ENCODE measurements at regions not wholly inside any gene's neighbourhood (a gene's known extent, or its start where the extent isn't known, plus 50 kb on each side); places are given as distances from the start of the nearest gene placed in this dataset.
"Not testable (repeated sequence)": the region's sequence is repeated elsewhere in the genome, so short reads cannot be mapped to it uniquely, and the experiment has no call there.

GRCh38 chr9:26220367-26220766 lies 542.1 kb upstream of the TUSC1 start:
- no peak for DNase-seq

- DNase-seq: peak; percentile 62
Observed at GRCh38 chr9:26219961-26220360, 541.7 kb upstream of the TUSC1 start.

GRCh38 chr9:26216702-26217101 lies 538.5 kb upstream of the TUSC1 start:
- DNase-seq: no peak

- DNase-seq: not testable (repeated sequence)
Observed at GRCh38 chr9:26214713-26215444, 536.6 kb upstream of the TUSC1 start.

- DNase-seq: peak; percentile 79
Observed at GRCh38 chr9:26210338-26210851, 532.2 kb upstream of the TUSC1 start.

- DNase-seq: no peak
Observed at GRCh38 chr9:26205261-26205660, 527.0 kb upstream of the TUSC1 start.

GRCh38 chr9:26193237-26193636 lies 515.0 kb upstream of the TUSC1 start:
- DNase-seq: no peak

DNA sequence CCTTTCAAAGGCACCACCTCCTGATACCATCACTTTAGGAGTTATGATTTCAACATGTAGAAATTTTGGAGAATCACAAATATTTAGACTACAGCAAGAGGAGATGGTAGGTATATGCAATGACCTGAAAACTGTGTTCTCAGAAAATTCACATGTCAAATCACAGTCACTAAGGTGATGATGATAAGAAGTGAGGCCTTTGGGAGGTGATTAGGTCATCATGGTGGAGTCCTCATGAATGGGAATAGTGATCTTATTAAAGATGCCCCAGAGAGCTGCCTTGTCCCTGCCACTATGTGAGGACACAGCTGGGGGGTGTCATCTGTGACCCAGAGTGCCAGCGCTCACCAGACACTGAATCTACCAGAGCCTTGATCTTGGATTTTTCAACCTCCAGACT lies 513.5 kb upstream of the TUSC1 start:
- no peak for DNase-seq

DNA sequence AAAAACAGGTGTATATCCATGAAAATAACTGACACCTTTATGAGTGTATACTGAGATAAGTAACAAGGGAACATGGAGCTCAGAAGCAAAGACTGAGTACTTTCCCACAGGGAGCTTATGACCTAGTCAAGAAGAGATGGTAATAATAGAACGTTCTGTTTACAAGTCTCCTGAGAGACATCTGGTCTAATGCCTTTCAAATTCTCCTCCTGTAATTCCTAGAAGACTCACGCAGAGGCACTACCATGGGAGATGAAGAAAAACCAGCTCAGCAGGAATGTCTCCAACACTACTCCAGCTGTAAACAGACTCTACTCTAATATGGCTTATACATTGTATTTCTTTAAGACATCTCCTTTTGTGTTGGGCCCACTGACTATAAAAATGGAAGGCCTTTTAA lies 503.6 kb upstream of the TUSC1 start:
- DNase-seq: no peak

DNA sequence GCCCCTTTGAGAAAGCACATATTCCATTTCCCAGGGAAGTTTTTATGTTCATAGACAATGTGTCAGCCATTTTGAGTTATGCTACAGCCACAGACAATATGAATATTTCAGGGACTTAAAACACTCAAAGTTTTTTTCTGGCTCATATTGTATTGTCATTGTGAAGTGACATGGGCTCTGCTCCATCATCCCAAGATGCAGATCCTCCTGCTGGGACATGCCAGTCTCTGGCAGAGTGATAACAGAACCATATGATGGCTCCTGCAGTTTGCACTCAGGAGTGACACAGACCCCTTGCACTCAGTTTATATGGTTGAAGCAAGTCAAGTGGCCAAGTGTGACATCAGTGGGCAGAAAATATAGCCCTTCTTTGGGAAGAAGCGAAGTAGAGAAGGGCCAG lies 498.4 kb upstream of the TUSC1 start:
- no peak for DNase-seq

GRCh38 chr9:26175264-26175663 lies 497.0 kb upstream of the TUSC1 start:
- no peak for DNase-seq

- no peak for DNase-seq
Observed at GRCh38 chr9:26172301-26172700, 494.1 kb upstream of the TUSC1 start.

- DNase-seq: no peak
Observed at GRCh38 chr9:26171691-26172090, 493.4 kb upstream of the TUSC1 start.

- DNase-seq: no peak
Observed at GRCh38 chr9:26170190-26170589, 491.9 kb upstream of the TUSC1 start.

DNA sequence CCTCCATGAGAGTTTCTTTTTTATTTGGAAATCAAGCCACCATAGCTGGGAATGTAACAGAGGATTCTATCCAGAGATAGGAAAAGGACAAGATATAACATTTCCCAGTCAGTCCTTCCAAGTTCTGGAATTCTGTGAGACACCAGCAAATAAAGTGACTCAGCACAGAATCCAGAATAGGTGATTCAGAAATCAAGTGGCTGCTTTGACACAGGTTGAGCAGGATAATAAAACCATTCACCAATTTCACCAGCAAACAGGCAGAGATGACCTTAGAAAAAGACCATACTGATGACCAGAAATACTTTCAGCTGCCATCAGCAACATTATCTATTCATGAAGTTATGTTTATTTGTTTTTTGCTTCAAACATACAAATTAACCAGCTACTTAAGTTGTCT lies 491.5 kb upstream of the TUSC1 start:
- DNase-seq: no peak

DNA sequence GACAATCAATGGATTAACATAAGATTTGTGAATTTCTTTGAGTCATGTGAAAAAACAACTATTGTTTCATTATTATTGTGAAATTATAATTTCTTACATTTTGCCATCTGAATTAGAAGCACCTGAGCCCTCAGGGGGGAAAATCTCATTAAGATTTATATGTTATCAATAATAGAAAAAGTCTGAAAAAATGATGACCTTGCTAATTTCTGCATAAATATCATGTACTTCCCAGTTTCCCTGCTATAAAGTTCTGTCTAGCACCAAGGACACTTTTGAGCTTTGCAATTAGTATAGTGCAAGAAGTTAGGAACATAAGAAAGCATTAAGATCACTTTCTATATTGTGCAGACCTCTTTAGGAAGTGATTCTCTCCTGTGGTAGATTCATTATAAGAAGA lies 488.3 kb upstream of the TUSC1 start:
- no peak for DNase-seq

DNA sequence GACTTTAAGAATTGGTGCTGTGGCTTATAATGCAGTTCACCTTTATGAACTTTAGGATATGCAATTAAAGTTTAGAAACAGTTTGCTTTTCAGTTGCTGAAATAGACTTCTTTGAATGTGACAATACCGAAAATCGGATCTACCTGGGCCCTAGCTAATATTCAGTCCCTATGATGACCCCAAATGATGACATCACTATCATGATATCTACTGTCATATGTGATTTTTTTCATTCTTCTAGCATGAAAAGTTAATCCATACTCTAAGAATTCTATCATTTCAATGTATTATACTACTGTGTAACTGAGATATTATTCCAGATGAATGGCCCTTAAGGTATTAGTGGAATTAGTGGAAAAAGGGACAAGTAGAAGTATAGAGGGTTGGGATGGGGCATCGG lies 487.2 kb upstream of the TUSC1 start:
- DNase-seq: no peak

DNA sequence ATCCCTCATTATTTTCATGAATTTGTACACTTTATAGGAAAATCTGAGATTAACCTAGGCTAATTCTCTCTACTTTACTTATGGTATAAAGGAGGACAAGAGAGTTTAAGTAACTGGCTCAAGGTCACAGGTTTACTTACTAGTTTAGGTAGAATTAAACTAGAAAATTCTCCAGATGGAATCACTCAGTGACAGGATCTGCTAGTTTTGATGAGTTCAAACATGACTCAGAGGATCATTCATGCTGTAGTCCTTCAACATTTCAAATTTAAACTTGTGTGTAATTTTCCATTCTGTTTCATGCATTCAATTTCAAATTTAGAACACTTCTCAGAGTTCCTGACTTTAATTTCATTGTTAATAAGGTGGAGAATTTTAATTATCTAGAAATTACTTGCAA lies 485.7 kb upstream of the TUSC1 start:
- DNase-seq: no peak

- no peak for DNase-seq
Observed at GRCh38 chr9:26159575-26160392, 481.5 kb upstream of the TUSC1 start.

- DNase-seq: no peak
Observed at GRCh38 chr9:26158631-26159150, 480.4 kb upstream of the TUSC1 start.

DNA sequence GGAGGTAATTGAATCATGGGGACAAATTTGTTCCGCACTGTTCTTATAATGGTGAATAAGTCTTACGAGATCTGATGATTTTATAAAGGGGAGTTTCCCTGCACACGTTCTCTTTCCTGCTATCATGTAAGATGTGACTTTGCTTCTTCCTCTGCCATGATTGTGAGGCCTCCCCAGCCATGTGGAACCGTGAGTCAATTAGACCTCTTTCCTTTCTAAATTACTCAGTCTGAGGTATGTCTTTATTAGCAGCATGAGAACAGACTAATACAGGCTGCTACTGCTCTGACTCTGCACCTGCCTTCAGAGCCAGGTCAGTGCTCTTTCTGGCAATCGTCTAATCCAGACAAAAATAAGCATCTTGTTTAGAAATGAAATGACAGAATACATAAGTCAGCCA lies 479.2 kb upstream of the TUSC1 start:
- DNase-seq: no peak

DNA sequence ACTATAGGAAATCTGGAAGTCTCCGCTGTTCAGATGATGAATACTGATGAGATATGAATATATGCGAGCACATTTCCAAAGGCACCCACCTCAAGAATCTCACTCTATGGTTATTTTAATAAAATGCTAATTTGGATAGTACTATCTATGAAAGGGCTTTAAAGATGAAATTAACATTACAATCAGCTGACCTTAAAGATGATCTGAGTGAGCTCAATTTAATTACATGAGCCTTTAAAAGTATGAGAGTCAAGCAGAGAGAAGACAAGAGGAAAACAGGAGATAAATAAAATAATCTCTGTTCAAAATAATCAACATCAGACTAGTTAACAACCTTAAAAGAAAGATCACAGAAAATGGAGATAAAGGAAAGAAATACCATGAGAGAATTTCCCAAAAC lies 474.1 kb upstream of the TUSC1 start:
- no peak for DNase-seq

DNA sequence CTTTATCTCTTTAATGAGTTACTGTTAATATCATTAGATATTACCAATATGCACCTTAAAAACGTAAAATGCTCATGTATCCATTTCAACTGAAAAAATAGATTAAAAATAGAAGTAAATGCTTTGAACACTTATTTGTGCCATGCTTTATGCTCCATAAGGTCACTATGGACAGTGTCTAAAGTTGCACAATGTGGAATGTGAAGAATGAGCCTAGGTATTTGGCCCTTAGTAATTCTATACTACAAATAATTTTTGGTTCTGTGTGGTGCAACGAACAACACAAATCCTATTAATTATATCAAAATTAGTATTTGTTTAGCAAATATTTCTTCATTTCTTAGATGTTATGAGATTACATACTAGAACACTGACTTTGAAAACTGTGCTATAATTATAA lies 469.9 kb upstream of the TUSC1 start:
- no peak for DNase-seq

DNA sequence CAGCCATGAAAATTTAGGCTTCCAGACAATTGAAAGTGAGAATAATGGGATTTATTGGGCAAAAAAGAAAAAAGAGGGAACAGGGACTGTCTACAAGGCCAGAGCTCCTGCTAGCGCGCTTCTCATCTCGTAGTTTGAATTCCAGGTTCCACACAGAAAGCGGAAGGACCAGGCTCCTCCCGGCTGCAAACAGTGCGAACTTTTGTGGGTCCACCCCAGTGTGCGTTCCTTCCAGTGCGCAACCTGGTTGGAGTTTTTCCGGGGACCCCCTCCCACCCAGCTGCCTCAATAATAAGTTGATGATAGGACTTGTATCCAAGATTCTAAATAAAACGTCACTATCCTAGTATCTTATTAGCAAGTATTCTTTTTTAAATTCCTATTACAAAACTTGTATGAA lies 467.7 kb upstream of the TUSC1 start:
- no peak for DNase-seq

Measured in eye (tissue), 1 donor.